H9 (cell line): ENCODE measurements at regions not wholly inside any gene's neighbourhood (a gene's known extent, or its start where the extent isn't known, plus 50 kb on each side); places are given as distances from the start of the nearest gene placed in this dataset.

Experiments
- DNase-seq: peaks from one replicate; pipeline ENCODE4 v3.0.0-alpha.2; 2017
- H2AFZ ChIP-seq: one replicate; pipeline ENCODE4 v1.6.1; 2013; ENCODE audit warnings: mild to moderate bottlenecking, low read length, control low read depth, moderate library complexity
- H2AK5ac ChIP-seq: 2 replicates; pipeline ENCODE4 v1.6.1; 2013; ENCODE audit warnings: low read length, control low read depth, mixed read lengths; ENCODE audit not compliant: insufficient read length
- H2BK120ac ChIP-seq: one replicate; pipeline ENCODE4 v1.6.1; 2013; ENCODE audit warnings: low read depth, mild to moderate bottlenecking, low read length, control low read depth, inconsistent platforms; ENCODE audit not compliant: poor library complexity, severe bottlenecking
- H2BK12ac ChIP-seq: 2 replicates; pipeline ENCODE4 v1.6.1; 2013; ENCODE audit warnings: low read length, control low read depth, mixed read lengths, low read depth; ENCODE audit not compliant: insufficient read length
- H2BK15ac ChIP-seq: 2 replicates; pipeline ENCODE4 v1.6.1; 2013; ENCODE audit warnings: low read depth, low read length, control low read depth
- H2BK20ac ChIP-seq: one replicate; pipeline ENCODE4 v1.6.1; 2013; ENCODE audit warnings: low read depth, mild to moderate bottlenecking, low read length, control low read depth, inconsistent platforms; ENCODE audit not compliant: poor library complexity, severe bottlenecking
- H2BK5ac ChIP-seq: 2 replicates; pipeline ENCODE4 v1.6.1; 2013; ENCODE audit warnings: low read length, control low read depth, mixed read lengths; ENCODE audit not compliant: insufficient read length
- H3K14ac ChIP-seq: 2 replicates; pipeline ENCODE4 v1.6.1; 2013; ENCODE audit warnings: low read length, control low read depth; ENCODE audit not compliant: insufficient read depth
- H3K18ac ChIP-seq: 2 replicates; pipeline ENCODE4 v1.6.1; 2013; ENCODE audit warnings: low read depth, mild to moderate bottlenecking, mixed read lengths, low read length, control low read depth; ENCODE audit not compliant: insufficient read length
- H3K23ac ChIP-seq: 2 replicates; pipeline ENCODE4 v1.6.1; 2013; ENCODE audit warnings: low read length, control low read depth, mixed read lengths, low read depth; ENCODE audit not compliant: insufficient read length
- H3K23me2 ChIP-seq: 2 replicates; pipeline ENCODE4 v1.6.1; 2013; ENCODE audit warnings: low read depth, mild to moderate bottlenecking, mixed read lengths, low read length, control low read depth; ENCODE audit not compliant: insufficient read length, poor library complexity, severe bottlenecking
- H3K27ac ChIP-seq: 2 replicates; pipeline ENCODE4 v1.5.1; 2013; ENCODE audit warnings: low read length, control low read depth, mixed read lengths, low read depth; ENCODE audit not compliant: insufficient read length
- H3K27me3 ChIP-seq: 2 replicates; pipeline ENCODE4 v1.6.1; 2013; ENCODE audit warnings: low read length, control low read depth, inconsistent platforms; ENCODE audit not compliant: insufficient read depth
- H3K4ac ChIP-seq: 2 replicates; pipeline ENCODE4 v1.6.1; 2013; ENCODE audit warnings: low read depth, mild to moderate bottlenecking, control low read depth, inconsistent platforms, low read length, moderate library complexity
- H3K4me1 ChIP-seq: 2 replicates; pipeline ENCODE4 v1.6.1; 2013; ENCODE audit warnings: low read length, control low read depth, inconsistent platforms; ENCODE audit not compliant: insufficient read depth
- H3K4me2 ChIP-seq: 2 replicates; pipeline ENCODE4 v1.6.1; 2013; ENCODE audit warnings: low read length, control low read depth, mixed read lengths; ENCODE audit not compliant: insufficient read length, insufficient read depth
- H3K56ac ChIP-seq: 2 replicates; pipeline ENCODE4 v1.6.1; 2013; ENCODE audit warnings: low read depth, mild to moderate bottlenecking, mixed read lengths, low read length, control low read depth; ENCODE audit not compliant: insufficient read length
- H3K79me1 ChIP-seq: 2 replicates; pipeline ENCODE4 v1.6.1; 2013; ENCODE audit warnings: low read depth, mild to moderate bottlenecking, moderate library complexity, low read length, control low read depth, inconsistent platforms; ENCODE audit not compliant: insufficient read depth, poor library complexity, severe bottlenecking
- H3K79me2 ChIP-seq: 2 replicates; pipeline ENCODE4 v1.6.1; 2013; ENCODE audit warnings: low read length, control low read depth, inconsistent platforms; ENCODE audit not compliant: insufficient read depth
- H3K9ac ChIP-seq: 2 replicates; pipeline ENCODE4 v1.6.1; 2013; ENCODE audit warnings: low read length, control low read depth, mixed read lengths; ENCODE audit not compliant: insufficient read length; ENCODE audit errors: extremely low read depth
- H3K9me3 ChIP-seq: one replicate; pipeline ENCODE4 v1.6.1; 2013; ENCODE audit warnings: low read depth, low read length, inconsistent platforms; ENCODE audit not compliant: control insufficient read depth
- H3T11ph ChIP-seq: one replicate; pipeline ENCODE4 v1.6.1; 2013; ENCODE audit warnings: mild to moderate bottlenecking, low read length, control low read depth, inconsistent platforms
- H4K20me1 ChIP-seq: one replicate; pipeline ENCODE4 v1.6.1; 2013; ENCODE audit not compliant: control insufficient read depth, insufficient read length, insufficient read depth
- H4K5ac ChIP-seq: 2 replicates; pipeline ENCODE4 v1.6.1; 2013; ENCODE audit warnings: low read depth, mild to moderate bottlenecking, mixed read lengths, low read length, control low read depth; ENCODE audit not compliant: insufficient read length
- H4K8ac ChIP-seq: replicated peaks from 2 replicates; pipeline ENCODE4 v1.6.1; 2013; ENCODE audit warnings: low read length, control low read depth, mixed read lengths, low read depth; ENCODE audit not compliant: insufficient read length
- H4K91ac ChIP-seq: 2 replicates; pipeline ENCODE4 v1.6.1; 2013; ENCODE audit warnings: low read depth, mild to moderate bottlenecking, moderate library complexity, mixed read lengths, low read length, control low read depth; ENCODE audit not compliant: insufficient read length
- H3K27ac Mint-ChIP-seq, 3 experiments: 2 replicates in 2 of 3; 3 replicates in 1 of 3; pipeline ENCODE4 v1.8.0; 2020 to 2021; ENCODE audit warnings: mixed read lengths in 3 of 3, mild to moderate bottlenecking in 1 of 3, moderate library complexity in 1 of 3
- H3K27me3 Mint-ChIP-seq: 2 replicates; pipeline ENCODE4 v1.8.0; 2021; ENCODE audit warnings: low read depth, mild to moderate bottlenecking, moderate library complexity, mixed read lengths
- H3K36me3 Mint-ChIP-seq, 3 experiments: 2 replicates in 2 of 3; 3 replicates in 1 of 3; pipeline ENCODE4 v1.8.0; 2020 to 2021; ENCODE audit warnings: low read depth in 3 of 3, mixed read lengths in 3 of 3; ENCODE audit not compliant: insufficient read depth in 1 of 3
- H3K4me1 Mint-ChIP-seq, 2 experiments: 2 replicates each; pipeline ENCODE4 v1.8.0; 2020; ENCODE audit warnings: mixed read lengths in 2 of 2
- H3K4me3 Mint-ChIP-seq, 2 experiments: 2 replicates in 1 of 2; 3 replicates in 1 of 2; pipeline ENCODE4 v1.8.0; 2020 to 2021; ENCODE audit warnings: mild to moderate bottlenecking in 2 of 2, mixed read lengths in 2 of 2, moderate library complexity in 1 of 2
- H3K9me3 Mint-ChIP-seq, 2 experiments: 2 replicates in 1 of 2; 3 replicates in 1 of 2; pipeline ENCODE4 v1.8.0; 2020; ENCODE audit warnings: mild to moderate bottlenecking in 2 of 2, mixed read lengths in 2 of 2, moderate library complexity in 1 of 2
- WGBS: extraction: QIAGEN DNeasy Blood & Tissue Kit; methylation state at CpG from one replicate; pipeline ENCODE4 v1.1.7; 2013; ENCODE audit warnings: missing lambda C conversion rate, low lambda C conversion rate, mixed read lengths; ENCODE audit not compliant: insufficient read length; ENCODE audit errors: extremely low coverage; 5-methylcytosine and 5-hydroxymethylcytosine counted together
- TF ChIP-seq, protein P1 (sequence below): fragments of 200-600 bp; sonication (generic); conservative IDR thresholded peaks from 3 replicates; pipeline ENCODE4 v1.8.0; 2021; ENCODE audit warnings: antibody characterized with exemption, mild to moderate bottlenecking

DNA sequence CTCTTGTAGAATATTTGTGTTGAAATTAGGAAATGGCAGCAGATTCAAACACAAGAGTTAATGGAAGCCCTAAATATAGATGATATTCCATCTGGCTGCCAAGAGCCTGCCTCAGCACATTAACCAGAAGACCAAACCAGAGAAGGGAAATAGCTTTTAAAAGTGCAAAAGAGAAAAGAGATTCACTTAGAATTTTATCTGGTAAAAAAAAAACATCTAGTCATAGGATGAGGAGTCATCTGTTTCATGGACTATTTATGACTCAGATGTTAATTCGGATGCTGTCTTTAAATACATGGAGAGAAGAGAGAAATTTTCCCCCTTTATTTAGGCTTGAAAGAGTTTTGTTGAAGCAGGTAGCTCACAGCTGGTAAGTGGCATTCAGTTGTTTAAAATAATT, 201.6 kb upstream of the NUDT4 start:
- H3K4me1 ChIP-seq: no peaks in the 10 kb centered on the region
- no peak overlapping the region for H2BK12ac ChIP-seq
- H3K27me3 Mint-ChIP-seq: peaks cover 4% of the 10 kb centered on the region
- H4K20me1 ChIP-seq: no peaks in the 10 kb centered on the region
- H3K27ac ChIP-seq: no peak overlapping the region
- no peaks in the 10 kb centered on the region for H3K23me2 ChIP-seq
- H3K9me3 ChIP-seq: peaks cover 5% of the 10 kb centered on the region
- H3K9ac ChIP-seq: no peak overlapping the region
- H3K4me3 Mint-ChIP-seq: no peak overlapping the region
- H3K4me2 ChIP-seq: no peak overlapping the region
- no peak overlapping the region for H3K14ac ChIP-seq
- no CpG with 5 or more reads among the region's 1 CpG for WGBS
- H3K56ac ChIP-seq: no peak overlapping the region
- no peak overlapping the region for H2BK15ac ChIP-seq
- H2BK20ac ChIP-seq: no peak overlapping the region
- no peak overlapping the region for H2BK120ac ChIP-seq
- no peak overlapping the region for H2BK5ac ChIP-seq
- H4K8ac ChIP-seq: no peak overlapping the region
- no peak overlapping the region for H4K91ac ChIP-seq
- no peak overlapping the region for H4K5ac ChIP-seq
- no peak overlapping the region for H2AFZ ChIP-seq
- no peak overlapping the region for H3K27ac Mint-ChIP-seq
- H2AK5ac ChIP-seq: no peak overlapping the region
- peaks cover 11 to 20% of the 10 kb centered on the region in 2 experiments; a peak in 4 of 5 replicates for H3K9me3 Mint-ChIP-seq
- H3K79me2 ChIP-seq: no peaks in the 10 kb centered on the region
- peaks cover 3 to 16% (median 4%) of the 10 kb centered on the region in 3 experiments; a peak in 5 of 7 replicates for H3K36me3 Mint-ChIP-seq
- no peaks in the 10 kb centered on the region for H3K27me3 ChIP-seq
- H3K18ac ChIP-seq: no peak overlapping the region
- H3K4me1 Mint-ChIP-seq: no peaks in the 10 kb centered on the region
- no peak overlapping the region for H3K4ac ChIP-seq
- no peak overlapping the region for H3T11ph ChIP-seq
- no peak overlapping the region for H3K23ac ChIP-seq
- H3K79me1 ChIP-seq: no peaks in the 10 kb centered on the region
- no peak for DNase-seq
- TF ChIP-seq, protein P1, sequence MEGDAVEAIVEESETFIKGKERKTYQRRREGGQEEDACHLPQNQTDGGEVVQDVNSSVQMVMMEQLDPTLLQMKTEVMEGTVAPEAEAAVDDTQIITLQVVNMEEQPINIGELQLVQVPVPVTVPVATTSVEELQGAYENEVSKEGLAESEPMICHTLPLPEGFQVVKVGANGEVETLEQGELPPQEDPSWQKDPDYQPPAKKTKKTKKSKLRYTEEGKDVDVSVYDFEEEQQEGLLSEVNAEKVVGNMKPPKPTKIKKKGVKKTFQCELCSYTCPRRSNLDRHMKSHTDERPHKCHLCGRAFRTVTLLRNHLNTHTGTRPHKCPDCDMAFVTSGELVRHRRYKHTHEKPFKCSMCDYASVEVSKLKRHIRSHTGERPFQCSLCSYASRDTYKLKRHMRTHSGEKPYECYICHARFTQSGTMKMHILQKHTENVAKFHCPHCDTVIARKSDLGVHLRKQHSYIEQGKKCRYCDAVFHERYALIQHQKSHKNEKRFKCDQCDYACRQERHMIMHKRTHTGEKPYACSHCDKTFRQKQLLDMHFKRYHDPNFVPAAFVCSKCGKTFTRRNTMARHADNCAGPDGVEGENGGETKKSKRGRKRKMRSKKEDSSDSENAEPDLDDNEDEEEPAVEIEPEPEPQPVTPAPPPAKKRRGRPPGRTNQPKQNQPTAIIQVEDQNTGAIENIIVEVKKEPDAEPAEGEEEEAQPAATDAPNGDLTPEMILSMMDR: no peak
